Duodenal mucosa (tissue), 2 donors: ENCODE measurements at regions not wholly inside any gene's neighbourhood (a gene's known extent, or its start where the extent isn't known, plus 50 kb on each side); places are given as distances from the start of the nearest gene placed in this dataset.
"Not testable (repeated sequence)": the region's sequence is repeated elsewhere in the genome, so short reads cannot be mapped to it uniquely, and the experiment has no call there.

Source experiments
- H3K27ac ChIP-seq: one replicate; pipeline ENCODE4 v1.7.0; 2013; ENCODE audit warnings: low read depth, low read length
- H3K27me3 ChIP-seq, 2 donors: one replicate each; pipeline ENCODE4 v1.7.0; 2013; ENCODE audit warnings: low read length in 2 of 2, control low read depth in 1 of 2; ENCODE audit not compliant: insufficient read depth in 2 of 2, control insufficient read depth in 1 of 2
- H3K36me3 ChIP-seq, 2 donors: one replicate each; pipeline ENCODE4 v1.7.0; 2013; ENCODE audit warnings: low read length in 2 of 2, control low read depth in 1 of 2; ENCODE audit not compliant: insufficient read depth in 2 of 2, control insufficient read depth in 1 of 2
- H3K4me1 ChIP-seq, 2 donors: one replicate each; pipeline ENCODE4 v1.7.0; 2013; ENCODE audit warnings: low read length in 2 of 2, control low read depth in 1 of 2; ENCODE audit not compliant: insufficient read depth in 2 of 2, control insufficient read depth in 1 of 2
- H3K4me3 ChIP-seq, 2 donors: one replicate each; pipeline ENCODE4 v1.7.0; 2013; ENCODE audit warnings: low read length in 2 of 2, low read depth in 1 of 2
- H3K9ac ChIP-seq, 2 donors: one replicate each; pipeline ENCODE4 v1.7.0; 2013; ENCODE audit warnings: low read length in 2 of 2, low read depth in 1 of 2
- H3K9me3 ChIP-seq, 2 donors: one replicate each; pipeline ENCODE4 v1.7.0; 2013; ENCODE audit warnings: low read length in 2 of 2, control low read depth in 1 of 2; ENCODE audit not compliant: control insufficient read depth in 1 of 2

- Histone ChIP-seq H3K9me3 (no peaks in the 10 kb centered on the region), H3K4me3 (no peak overlapping the region), H3K4me1 (peaks cover 10 to 14% of the 10 kb centered on the region in 2 donors), H3K27ac (no peak overlapping the region), H3K9ac (no peak overlapping the region), H3K36me3 (no peaks in the 10 kb centered on the region), H3K27me3 (no peaks in the 10 kb centered on the region)
Observed at GRCh38 chr1:157400766-157401165, 151.5 kb downstream of the FCRL5 start.

GRCh38 chr1:157399984-157400382, 152.3 kb downstream of the FCRL5 start:
- peaks cover 10 to 14% of the 10 kb centered on the region in 2 donors for H3K4me1 ChIP-seq
- H3K27me3 ChIP-seq = no peaks in the 10 kb centered on the region
- no peak overlapping the region for H3K27ac ChIP-seq
- H3K36me3 ChIP-seq = no peaks in the 10 kb centered on the region
- H3K9ac ChIP-seq = no peak overlapping the region
- H3K9me3 ChIP-seq = no peaks in the 10 kb centered on the region
- no peak overlapping the region for H3K4me3 ChIP-seq

DNA sequence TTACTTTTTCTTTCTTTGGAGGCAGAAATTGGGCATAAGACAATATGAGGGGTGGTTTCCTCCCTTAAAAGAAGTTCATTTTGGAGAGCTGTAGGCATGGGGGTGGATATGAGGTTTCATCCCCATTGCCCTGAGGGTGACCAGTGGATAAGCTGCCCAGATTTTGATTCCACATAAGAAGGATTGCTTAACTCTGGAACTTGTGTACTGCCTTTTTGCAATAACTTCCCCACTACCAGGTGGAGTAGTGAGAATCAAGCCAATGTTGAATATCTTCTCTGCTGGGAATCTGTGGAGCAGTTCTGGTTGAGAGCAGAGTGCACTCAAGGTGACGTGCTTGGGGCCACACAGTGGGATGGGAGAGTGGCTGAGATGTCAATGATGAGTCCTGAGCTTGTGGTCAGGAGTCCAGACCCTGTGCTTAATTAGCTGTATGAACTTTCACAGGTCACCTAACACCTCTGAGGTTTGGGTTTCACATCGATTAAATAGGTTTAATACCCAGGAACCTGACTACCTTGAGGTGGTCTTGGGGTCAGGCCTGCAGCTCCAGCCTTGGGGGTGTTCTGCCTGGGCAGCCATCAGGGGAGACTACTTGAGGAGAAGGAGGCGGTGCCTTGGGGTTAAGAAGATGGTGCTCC, 152.9 kb downstream of the FCRL5 start:
- Histone ChIP-seq H3K27ac (no peak overlapping the region), H3K27me3 (no peaks in the 10 kb centered on the region), H3K4me3 (no peak overlapping the region), H3K9me3 (no peaks in the 10 kb centered on the region), H3K9ac (no peak overlapping the region), H3K36me3 (no peaks in the 10 kb centered on the region), H3K4me1 (peaks cover 10 to 14% of the 10 kb centered on the region in 2 donors)

DNA sequence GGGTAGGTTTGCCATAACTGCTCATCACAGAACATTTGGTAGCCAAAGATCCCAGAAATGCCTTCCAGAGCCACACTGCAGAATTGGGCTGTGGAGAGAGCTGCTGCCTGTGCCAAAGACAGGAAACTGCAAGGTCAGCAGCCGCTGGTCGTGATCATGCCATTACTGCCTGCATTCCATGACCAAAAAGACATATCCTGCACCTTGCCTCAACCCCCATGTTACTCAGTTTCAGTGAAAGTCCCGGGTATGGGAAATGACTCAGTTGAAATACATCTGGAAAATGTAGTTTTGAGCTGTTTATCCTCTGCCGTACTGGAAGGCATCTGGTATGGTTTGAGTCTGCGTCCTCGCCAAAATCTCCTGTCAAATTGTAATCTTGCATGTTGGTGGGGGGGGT, 161.7 kb downstream of the FCRL5 start:
- Histone ChIP-seq H3K36me3 (no peaks in the 10 kb centered on the region), H3K27me3 (no peaks in the 10 kb centered on the region), H3K27ac (no peak overlapping the region), H3K4me1 (no peaks in the 10 kb centered on the region), H3K4me3 (no peak overlapping the region), H3K9me3 (no peaks in the 10 kb centered on the region), H3K9ac (no peak overlapping the region)

- Histone ChIP-seq H3K27ac (no peak overlapping the region), H3K9me3 (no peaks in the 10 kb centered on the region), H3K36me3 (no peaks in the 10 kb centered on the region), H3K9ac (no peak overlapping the region), H3K27me3 (no peaks in the 10 kb centered on the region), H3K4me3 (no peak overlapping the region), H3K4me1 (no peaks in the 10 kb centered on the region)
Observed at GRCh38 chr1:157388057-157388456, 164.3 kb downstream of the FCRL5 start.

GRCh38 chr1:157384258-157384657, 168.1 kb downstream of the FCRL5 start:
- Histone ChIP-seq H3K9me3 (no peaks in the 10 kb centered on the region), H3K4me1 (no peaks in the 10 kb centered on the region), H3K4me3 (no peak overlapping the region), H3K27me3 (no peaks in the 10 kb centered on the region), H3K36me3 (no peaks in the 10 kb centered on the region), H3K27ac (no peak overlapping the region), H3K9ac (no peak overlapping the region)

DNA sequence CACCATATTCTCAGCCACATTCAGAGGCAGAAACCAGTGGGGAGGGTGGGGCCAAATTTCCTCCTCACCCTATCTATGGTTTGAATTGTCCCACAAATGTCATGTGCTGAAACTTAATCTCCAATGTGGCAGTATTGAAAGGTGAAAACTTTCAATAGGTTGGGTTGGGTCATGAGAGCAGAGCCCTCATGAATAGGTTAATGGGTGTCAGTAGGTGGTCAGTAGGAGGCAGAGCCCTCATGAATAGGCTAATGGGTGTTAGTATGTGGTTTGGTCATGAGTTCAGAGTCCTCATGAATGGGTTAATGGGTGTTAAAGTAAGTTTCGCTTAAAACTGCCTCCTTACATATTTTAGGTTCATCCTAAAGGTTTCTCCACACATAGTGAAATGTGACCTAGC, 170.0 kb downstream of the FCRL5 start:
- no peak overlapping the region for H3K9ac ChIP-seq
- no peaks in the 10 kb centered on the region for H3K4me1 ChIP-seq
- H3K4me3 ChIP-seq = no peak overlapping the region
- H3K36me3 ChIP-seq = no peaks in the 10 kb centered on the region
- no peaks in the 10 kb centered on the region for H3K27me3 ChIP-seq
- H3K27ac ChIP-seq = no peak overlapping the region
- no peaks in the 10 kb centered on the region for H3K9me3 ChIP-seq

DNA sequence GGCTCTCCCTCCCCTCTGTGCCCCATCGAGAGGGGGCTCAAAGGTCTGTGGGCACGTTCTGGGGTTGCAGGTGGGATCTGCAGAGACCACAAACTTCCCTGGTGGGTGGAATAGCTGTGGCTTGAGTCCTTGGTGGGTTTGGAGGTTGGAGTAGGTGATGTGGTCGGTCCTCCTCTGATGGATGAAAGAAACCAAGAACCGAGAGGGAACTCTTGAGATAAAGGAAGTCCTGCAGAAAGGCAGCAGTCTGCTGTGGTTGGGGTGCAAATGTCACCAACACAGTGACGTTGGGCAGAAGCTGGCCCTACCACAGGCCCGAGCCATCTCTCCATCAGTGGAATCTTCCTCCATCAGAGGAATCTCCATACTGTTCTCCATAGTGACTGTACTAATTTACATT, 171.8 kb downstream of the FCRL5 start:
- H3K36me3 ChIP-seq = no peaks in the 10 kb centered on the region
- no peaks in the 10 kb centered on the region for H3K9me3 ChIP-seq
- no peak overlapping the region for H3K4me3 ChIP-seq
- H3K4me1 ChIP-seq = no peaks in the 10 kb centered on the region
- no peak overlapping the region for H3K27ac ChIP-seq
- H3K9ac ChIP-seq = no peak overlapping the region
- H3K27me3 ChIP-seq = no peaks in the 10 kb centered on the region

DNA sequence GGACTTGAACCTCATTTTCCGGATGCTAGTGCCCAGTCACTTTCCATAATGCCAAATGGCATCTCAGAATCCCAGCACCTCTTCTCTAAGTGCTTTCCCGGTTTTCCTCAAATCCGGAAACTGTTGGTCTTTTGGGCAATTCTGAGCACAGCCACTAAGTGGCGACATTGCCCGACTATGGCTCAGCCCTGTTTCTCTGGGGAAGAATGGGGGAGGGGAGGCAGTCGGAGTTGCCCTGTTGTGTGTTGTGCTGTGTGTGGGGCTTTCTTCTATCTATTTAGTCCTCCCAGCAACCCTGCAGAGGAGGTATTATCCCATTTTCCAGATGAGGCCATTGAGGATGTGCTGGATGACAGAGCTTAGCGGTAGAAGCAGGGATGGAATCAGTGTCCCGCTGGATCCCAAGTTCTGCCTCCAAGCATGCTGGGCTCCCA, 175.0 kb downstream of the FCRL5 start:
- not testable (repeated sequence) for H3K9ac ChIP-seq, H3K36me3 ChIP-seq, H3K27ac ChIP-seq, H3K9me3 ChIP-seq, H3K27me3 ChIP-seq, H3K4me1 ChIP-seq, H3K4me3 ChIP-seq

- Histone ChIP-seq H3K9ac (no peak overlapping the region), H3K27ac (no peak overlapping the region), H3K36me3 (no peaks in the 10 kb centered on the region), H3K4me1 (no peaks in the 10 kb centered on the region), H3K27me3 (peaks cover 0 to 2% of the 10 kb centered on the region in 2 donors), H3K4me3 (no peak overlapping the region), H3K9me3 (no peaks in the 10 kb centered on the region)
Observed at GRCh38 chr1:157376681-157377080, 175.6 kb downstream of the FCRL5 start.

DNA sequence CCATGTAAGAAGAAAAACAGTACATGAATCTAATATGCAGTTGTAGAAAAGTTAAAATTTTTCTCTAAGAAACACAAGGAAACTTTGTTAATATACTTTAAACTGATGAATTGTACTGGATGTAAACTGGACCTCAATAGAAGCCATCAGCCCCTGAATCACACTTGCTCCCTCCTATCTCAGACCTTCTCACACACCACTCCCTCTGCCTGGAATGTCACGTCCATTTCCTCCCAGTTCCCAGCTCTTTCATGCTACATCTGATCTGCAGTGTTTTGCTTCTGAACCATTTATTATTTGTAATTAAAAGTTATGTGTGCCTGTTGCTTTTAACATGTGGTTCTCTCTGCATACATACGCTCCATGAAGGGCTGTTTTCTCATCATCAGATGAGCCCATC, 180.0 kb downstream of the FCRL5 start:
- H3K9ac ChIP-seq, H3K27ac ChIP-seq, H3K4me3 ChIP-seq, H3K9me3 ChIP-seq, H3K27me3 ChIP-seq, H3K4me1 ChIP-seq, H3K36me3 ChIP-seq: not testable (repeated sequence)
